A549 (cell line): ENCODE measurements at regions not wholly inside any gene's neighbourhood (a gene's known extent, or its start where the extent isn't known, plus 50 kb on each side); places are given as distances from the start of the nearest gene placed in this dataset.

Experiments used
- ATAC-seq, 2 experiments: fragments of 200-7000 bp in 1 of 2; fragments of >200 bp in 1 of 2; cut with Nextera tagmentation in 1 of 2; cut with Tn5 transposase in 1 of 2; 3 replicates each; pipeline versions ENCODE4 v1.8.0 to v1.9.1; 2018 to 2020; ENCODE audit warnings: mild to moderate bottlenecking in 1 of 2, moderate library complexity in 1 of 2
- CTCF ChIA-PET: fragments of 300-600 bp; sonication (Branson Sonifier 250); formaldehyde crosslinking; extraction: SDS; loops from one replicate; lab custom pipeline; 2021; ENCODE audit warnings: antibody characterized with exemption, inconsistent platforms; lab: Yijun Ruan, JAX
- POLR2A ChIA-PET: fragments of 350-600 bp; formaldehyde crosslinking; extraction: SDS; loops from one replicate; lab custom pipeline; 2021; ENCODE audit warnings: antibody characterized with exemption, inconsistent platforms; lab: Yijun Ruan, JAX
- DNase-seq, 2 experiments: peaks; one replicate each; pipeline versions ENCODE4 v3.0.0 to v3.0.0-alpha.2; 2011 to 2016; ENCODE audit warnings: low read depth in 1 of 2, low spot score in 1 of 2
- FAIRE-seq: peaks from 2 replicates; lab custom pipeline; 2011; peaks lifted over from hg19 to GRCh38; lab: Jason Lieb, UNC
- H3K27ac ChIP-seq, 2 experiments: fragments of >200 bp; sonication (Bioruptor Twin); formaldehyde crosslinking; 3 replicates each; pipeline ENCODE4 v1.5.1; 2016 to 2017
- H3K4me1 ChIP-seq: fragments of >200 bp; sonication (Bioruptor Twin); formaldehyde crosslinking; 3 replicates; pipeline ENCODE4 v1.6.1; 2016
- H3K4me2 ChIP-seq: fragments of >200 bp; sonication (Bioruptor Twin); formaldehyde crosslinking; 3 replicates; pipeline ENCODE4 v1.6.1; 2016
- H3K4me3 ChIP-seq: fragments of >200 bp; sonication (Bioruptor Twin); formaldehyde crosslinking; 3 replicates; pipeline ENCODE4 v1.5.1; 2016
- H3K9me3 ChIP-seq: fragments of >200 bp; sonication (Bioruptor Twin); formaldehyde crosslinking; 3 replicates; pipeline ENCODE4 v1.6.1; 2016
- ATOH8 ChIP-seq: fragments of 250-450 bp; sonication (Bioruptor Pico); IDR thresholded peaks from 2 replicates; pipeline ENCODE4 v1.5.0; 2020; ENCODE audit warnings: low read depth, mild to moderate bottlenecking, moderate library complexity
- BHLHE40 ChIP-seq: IDR thresholded peaks from 2 replicates; pipeline ENCODE4 v1.6.1; 2012; ENCODE audit warnings: low read depth, low read length, inconsistent platforms
- CBX8 ChIP-seq: fragments of 200-600 bp; sonication (generic); IDR thresholded peaks from 2 replicates; pipeline ENCODE4 v1.6.1; 2016
- CEBPB ChIP-seq, 2 experiments: fragments of >200 bp in 1 of 2; sonication (Bioruptor Twin) in 1 of 2; formaldehyde crosslinking in 1 of 2; IDR thresholded peaks; 2 replicates each; pipeline ENCODE4 v1.6.1; 2012 to 2016
- CHD4 ChIP-seq: fragments of 200-600 bp; sonication (generic); IDR thresholded peaks from 2 replicates; pipeline ENCODE4 v1.6.1; 2016; ENCODE audit warnings: antibody characterized with exemption, mild to moderate bottlenecking, borderline replicate concordance
- CTCF ChIP-seq: fragments of >200 bp; sonication (Bioruptor Twin); formaldehyde crosslinking; IDR thresholded peaks from 3 replicates; pipeline ENCODE4 v1.5.1; 2016
- EHMT2 ChIP-seq: fragments of 200-600 bp; sonication (generic); IDR thresholded peaks from 2 replicates; pipeline ENCODE4 v1.6.1; 2016; ENCODE audit warnings: antibody characterized with exemption, low read depth, mild to moderate bottlenecking, moderate library complexity
- ELK1 ChIP-seq: fragments of 150-350 bp; IDR thresholded peaks from 2 replicates; pipeline ENCODE4 v1.6.1; 2014; ENCODE audit warnings: low read depth, mild to moderate bottlenecking, low read length
- EP300 ChIP-seq, 2 experiments: fragments of >200 bp; sonication (Bioruptor Twin); formaldehyde crosslinking; IDR thresholded peaks; 2 replicates in 1 of 2; 3 replicates in 1 of 2; pipeline ENCODE4 v1.6.1; 2016 to 2017
- FOSB ChIP-seq: fragments of 250-450 bp; sonication (Bioruptor Pico); IDR thresholded peaks from 2 replicates; pipeline ENCODE4 v1.5.0; 2020; ENCODE audit warnings: mild to moderate bottlenecking, moderate library complexity
- HDAC2 ChIP-seq: fragments of 200-600 bp; sonication (generic); IDR thresholded peaks from 2 replicates; pipeline ENCODE4 v1.6.1; 2016
- HES2 ChIP-seq: fragments of >200 bp; sonication (Bioruptor Twin); formaldehyde crosslinking; IDR thresholded peaks from 2 replicates; pipeline ENCODE4 v1.6.1; 2016
- HEYL ChIP-seq: fragments of 250-450 bp; sonication (Bioruptor Pico); IDR thresholded peaks from 2 replicates; pipeline ENCODE4 v1.8.0; 2021; ENCODE audit warnings: mild to moderate bottlenecking, moderate library complexity
- HOXA7 ChIP-seq: fragments of 250-450 bp; sonication (Bioruptor Pico); IDR thresholded peaks from 2 replicates; pipeline ENCODE4 v1.5.0; 2020; ENCODE audit warnings: mild to moderate bottlenecking, moderate library complexity
- HOXB5 ChIP-seq: fragments of 250-450 bp; sonication (Bioruptor Pico); IDR thresholded peaks from 2 replicates; pipeline ENCODE4 v1.5.0; 2020; ENCODE audit warnings: mild to moderate bottlenecking, moderate library complexity
- JUNB ChIP-seq: fragments of >200 bp; sonication (Bioruptor Twin); formaldehyde crosslinking; IDR thresholded peaks from 2 replicates; pipeline ENCODE4 v1.6.1; 2016
- KDM1A ChIP-seq: fragments of 200-600 bp; sonication (generic); IDR thresholded peaks from 2 replicates; pipeline ENCODE4 v1.6.1; 2016; ENCODE audit warnings: low read depth, mild to moderate bottlenecking
- MAFK ChIP-seq: fragments of 450-650 bp; IDR thresholded peaks from 2 replicates; pipeline ENCODE4 v1.6.1; 2014; ENCODE audit not compliant: partially characterized antibody
- MAZ ChIP-seq: fragments of 150-350 bp; IDR thresholded peaks from 2 replicates; pipeline ENCODE4 v1.6.1; 2014; ENCODE audit warnings: antibody characterized with exemption, low read depth, low read length, borderline replicate concordance
- NR3C1 ChIP-seq: fragments of >200 bp; sonication (Bioruptor Twin); formaldehyde crosslinking; IDR thresholded peaks from 3 replicates; pipeline ENCODE4 v1.6.1; 2017
- POLR2A ChIP-seq: IDR thresholded peaks from 2 replicates; pipeline ENCODE4 v1.6.1; 2012; ENCODE audit warnings: mild to moderate bottlenecking, low read length
- POLR2AphosphoS2 ChIP-seq: conservative IDR thresholded peaks from 2 replicates; pipeline ENCODE4 v1.6.1; 2012; ENCODE audit warnings: low read length, improper control_type of control experiment, inconsistent platforms
- RAD21 ChIP-seq, 2 experiments: fragments of >200 bp in 1 of 2; sonication (Bioruptor Twin) in 1 of 2; formaldehyde crosslinking in 1 of 2; IDR thresholded peaks in 1 of 2; conservative IDR thresholded peaks in 1 of 2; 2 replicates in 1 of 2; 3 replicates in 1 of 2; pipeline ENCODE4 v1.6.1; 2012 to 2018; ENCODE audit warnings: inconsistent platforms in 1 of 2
- RARB ChIP-seq: fragments of 250-450 bp; sonication (Bioruptor Pico); IDR thresholded peaks from 2 replicates; pipeline ENCODE4 v1.8.0; 2021; ENCODE audit warnings: mild to moderate bottlenecking, moderate library complexity
- REST ChIP-seq: fragments of 200-600 bp; sonication (generic); IDR thresholded peaks from 2 replicates; pipeline ENCODE4 v1.6.1; 2016; ENCODE audit warnings: antibody characterized with exemption, mild to moderate bottlenecking, moderate library complexity
- SMC3 ChIP-seq: fragments of >200 bp; sonication (Bioruptor Twin); formaldehyde crosslinking; IDR thresholded peaks from 3 replicates; pipeline ENCODE4 v1.6.1; 2018; ENCODE audit warnings: inconsistent platforms
- TFCP2L1 ChIP-seq: fragments of 250-450 bp; sonication (Bioruptor Pico); IDR thresholded peaks from 2 replicates; pipeline ENCODE4 v1.5.0; 2021; ENCODE audit warnings: mild to moderate bottlenecking
- ZNF302 ChIP-seq: fragments of 250-450 bp; sonication (Bioruptor Pico); IDR thresholded peaks from 2 replicates; pipeline ENCODE4 v1.9.0; 2021; ENCODE audit warnings: inconsistent platforms, mild to moderate bottlenecking, moderate library complexity
- WGBS: methylation state at CpG from one replicate; pipeline ENCODE4 v1.1.6; 2017; ENCODE audit errors: missing lambda C conversion rate; 5-methylcytosine and 5-hydroxymethylcytosine counted together

GRCh38 chr1:70518106-70518505 is 107.0 kb downstream of the CTH start:
- no peak overlapping the region for H3K27ac ChIP-seq
- no peak for TF ChIP-seq POLR2AphosphoS2
- TF ChIP-seq MAFK = peak; percentile 9
- no peak for TF ChIP-seq TFCP2L1 (CRISPR knock-in tag)
- FAIRE-seq (no peak), ATAC-seq (no peak), DNase-seq (no peak)
- CTCF ChIA-PET = no interaction called here
- 94% methylated on average over 1 of the region's 1 CpG for WGBS
- no peak overlapping the region for H3K4me3 ChIP-seq
- no peaks in the 10 kb centered on the region for H3K9me3 ChIP-seq
- POLR2A ChIA-PET = no interaction called here
- H3K4me1 ChIP-seq = no peaks in the 10 kb centered on the region
- H3K4me2 ChIP-seq = no peak overlapping the region

- FAIRE-seq (no peak), DNase-seq (peak; percentile 4 to 20), ATAC-seq (peak; percentile 93 to 96)
- Histone ChIP-seq H3K27ac (no peak overlapping the region), H3K4me1 (no peaks in the 10 kb centered on the region), H3K4me3 (no peak overlapping the region), H3K9me3 (no peaks in the 10 kb centered on the region), H3K4me2 (no peak overlapping the region)
- CTCF ChIA-PET = interaction anchor here (0.6 to 3.4 kb wide), 6 partner anchors 9 to 1084 kb away, joined by 3 to 13 read pairs (median 4); no protein-coding TSS in a partner anchor
- 12% methylated on average over 12 of the region's 12 CpGs for WGBS
- TF ChIP-seq NR3C1 (no peak), CBX8 (no peak), SMC3 (peak; percentile 46), CTCF (peak; percentile 53), ZNF302 (no peak), RAD21 (conservative IDR thresholded peaks at IDR 0.05 in 1 of 2, IDR thresholded peaks at IDR 0.05 in 1 of 2) (peak; percentile 45 to 55; a peak in 3 of 5 replicates), HOXB5 (CRISPR knock-in tag) (no peak)
- POLR2A ChIA-PET = no interaction called here
These were observed 117.7 kb downstream of the CTH start for GRCh38 chr1:70528590-70529333.

GRCh38 chr1:70536708-70537366 is 125.8 kb downstream of the CTH start:
- Histone ChIP-seq H3K9me3 (no peaks in the 10 kb centered on the region), H3K4me2 (no peak overlapping the region), H3K27ac (no peak overlapping the region), H3K4me3 (no peak overlapping the region), H3K4me1 (no peaks in the 10 kb centered on the region)
- FAIRE-seq (no peak), ATAC-seq (no peak), DNase-seq (no peak)
- 28% methylated on average over 3 of the region's 3 CpGs for WGBS
- ChIA-PET POLR2A (no interaction called here), CTCF (no interaction called here)
- TF ChIP-seq HOXA7 = no peak
- no peak for TF ChIP-seq EP300 (IDR thresholded peaks at IDR 0.05)
- TF ChIP-seq HES2 = no peak
- no peak for TF ChIP-seq BHLHE40
- no peak for TF ChIP-seq RARB (CRISPR knock-in tag)
- TF ChIP-seq FOSB = no peak
- no peak for TF ChIP-seq ATOH8 (CRISPR knock-in tag)
- no peak for TF ChIP-seq HDAC2
- TF ChIP-seq POLR2A = no peak
- TF ChIP-seq HEYL (CRISPR knock-in tag) = no peak
- TF ChIP-seq CEBPB (IDR thresholded peaks at IDR 0.05) = no peak
- no peak for TF ChIP-seq MAZ
- no peak for TF ChIP-seq REST
- TF ChIP-seq CHD4 = no peak
- no peak for TF ChIP-seq ELK1
- no peak for TF ChIP-seq KDM1A
- TF ChIP-seq JUNB = no peak
- no peak for TF ChIP-seq EHMT2
